ENCODE measurements at regions not wholly inside any gene's neighbourhood (a gene's known extent, or its start where the extent isn't known, plus 50 kb on each side); places are given as distances from the start of the nearest gene placed in this dataset.

DNA sequence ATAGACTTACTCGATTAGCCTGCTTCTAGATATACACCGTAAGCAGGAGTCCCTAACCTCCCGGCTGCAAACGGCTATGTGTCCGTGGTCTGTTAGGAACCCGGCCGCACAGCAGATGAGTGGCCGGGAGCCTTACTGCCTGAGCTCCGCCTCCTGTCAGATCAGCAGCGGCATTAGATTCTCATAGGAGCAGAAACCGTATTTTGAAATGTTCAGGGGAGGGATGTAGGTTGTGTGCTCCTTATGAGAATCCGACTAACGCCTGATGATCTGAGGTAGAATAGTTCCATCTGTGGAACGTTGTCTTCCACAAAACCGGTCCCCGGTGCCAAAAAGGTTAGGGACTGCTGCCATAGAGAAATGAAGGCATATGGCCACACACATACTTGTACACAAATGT is 1491.9 kb downstream of the SLITRK5 start (continued):
- TF ChIP-seq, protein P1, sequence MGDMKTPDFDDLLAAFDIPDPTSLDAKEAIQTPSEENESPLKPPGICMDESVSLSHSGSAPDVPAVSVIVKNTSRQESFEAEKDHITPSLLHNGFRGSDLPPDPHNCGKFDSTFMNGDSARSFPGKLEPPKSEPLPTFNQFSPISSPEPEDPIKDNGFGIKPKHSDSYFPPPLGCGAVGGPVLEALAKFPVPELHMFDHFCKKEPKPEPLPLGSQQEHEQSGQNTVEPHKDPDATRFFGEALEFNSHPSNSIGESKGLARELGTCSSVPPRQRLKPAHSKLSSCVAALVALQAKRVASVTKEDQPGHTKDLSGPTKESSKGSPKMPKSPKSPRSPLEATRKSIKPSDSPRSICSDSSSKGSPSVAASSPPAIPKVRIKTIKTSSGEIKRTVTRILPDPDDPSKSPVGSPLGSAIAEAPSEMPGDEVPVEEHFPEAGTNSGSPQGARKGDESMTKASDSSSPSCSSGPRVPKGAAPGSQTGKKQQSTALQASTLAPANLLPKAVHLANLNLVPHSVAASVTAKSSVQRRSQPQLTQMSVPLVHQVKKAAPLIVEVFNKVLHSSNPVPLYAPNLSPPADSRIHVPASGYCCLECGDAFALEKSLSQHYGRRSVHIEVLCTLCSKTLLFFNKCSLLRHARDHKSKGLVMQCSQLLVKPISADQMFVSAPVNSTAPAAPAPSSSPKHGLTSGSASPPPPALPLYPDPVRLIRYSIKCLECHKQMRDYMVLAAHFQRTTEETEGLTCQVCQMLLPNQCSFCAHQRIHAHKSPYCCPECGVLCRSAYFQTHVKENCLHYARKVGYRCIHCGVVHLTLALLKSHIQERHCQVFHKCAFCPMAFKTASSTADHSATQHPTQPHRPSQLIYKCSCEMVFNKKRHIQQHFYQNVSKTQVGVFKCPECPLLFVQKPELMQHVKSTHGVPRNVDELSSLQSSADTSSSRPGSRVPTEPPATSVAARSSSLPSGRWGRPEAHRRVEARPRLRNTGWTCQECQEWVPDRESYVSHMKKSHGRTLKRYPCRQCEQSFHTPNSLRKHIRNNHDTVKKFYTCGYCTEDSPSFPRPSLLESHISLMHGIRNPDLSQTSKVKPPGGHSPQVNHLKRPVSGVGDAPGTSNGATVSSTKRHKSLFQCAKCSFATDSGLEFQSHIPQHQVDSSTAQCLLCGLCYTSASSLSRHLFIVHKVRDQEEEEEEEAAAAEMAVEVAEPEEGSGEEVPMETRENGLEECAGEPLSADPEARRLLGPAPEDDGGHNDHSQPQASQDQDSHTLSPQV (IDR thresholded peaks at IDR 0.05): no peak

DNA sequence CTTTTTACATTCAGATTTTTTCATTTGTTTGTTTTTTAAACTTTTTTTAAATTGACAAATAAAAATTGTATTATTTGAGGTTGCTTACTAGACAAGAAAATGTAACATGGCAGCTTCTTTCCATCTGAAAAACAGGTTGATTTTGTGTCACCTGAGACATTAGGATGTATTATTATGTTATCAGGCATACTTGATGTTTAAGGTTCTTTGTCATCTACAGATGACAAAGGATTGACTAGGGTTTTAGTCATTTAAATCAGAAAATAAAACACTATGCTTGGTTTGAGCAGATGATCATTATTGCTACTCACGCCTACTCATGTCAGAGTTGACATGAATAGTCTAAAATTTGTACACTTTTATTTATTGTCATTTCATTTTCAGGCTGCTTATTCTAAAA is 1494.5 kb downstream of the SLITRK5 start:
- no TSS peak for BruUV-seq (replicated peaks)
- WGBS (ENCODE audit: insufficient coverage, low coverage, missing lambda C conversion rate): 0% methylated on average over 1 of the region's 1 CpG
- ChIA-PET POLR2A (no interaction called here), CTCF (ENCODE audit: low intra/inter-chr PET ratio) (no interaction called here)
- Histone ChIP-seq H3K27me3 (ENCODE audit: control insufficient read depth in 2 of 2, insufficient read depth in 2 of 2, low read length in 2 of 2) (no peaks in the 10 kb centered on the region), H3K36me3 (ENCODE audit: control insufficient read depth, insufficient read depth, low read length) (no peaks in the 10 kb centered on the region), H3K4me3 (no peak overlapping the region), H3K4me2 (ENCODE audit: insufficient read depth, low read length) (no peak overlapping the region), H3K9ac (ENCODE audit: insufficient read depth in 1 of 2, low read depth in 2 of 2, low read length in 2 of 2) (no peak overlapping the region), H3K27ac (ENCODE audit: extremely low read depth, low read depth, low read length) (no peak overlapping the region), H3K4me1 (replicated peaks in 1 of 2; ENCODE audit: control insufficient read depth in 2 of 2, insufficient read depth in 2 of 2, low read length in 2 of 2) (no peaks in the 10 kb centered on the region), H2AFZ (ENCODE audit: low read depth, low read length) (no peak overlapping the region), H3K79me2 (ENCODE audit: control insufficient read depth, insufficient read depth, low read length) (no peaks in the 10 kb centered on the region), H3K9me1 (ENCODE audit: control insufficient read depth, insufficient read depth, low read length) (no peaks in the 10 kb centered on the region), H4K20me1 (replicated peaks; ENCODE audit: control insufficient read depth, insufficient read depth, low read length) (no peaks in the 10 kb centered on the region), H3K9me3 (replicated peaks; ENCODE audit: control insufficient read depth, insufficient read depth, low read depth, low read length) (0 out of 2 replicates have a peak, but pooled peaks cover 2% of the 10 kb centered on the region)
- ATAC-seq (no peak), FAIRE-seq (no peak), DNase-seq (ENCODE audit: extremely low read depth in 1 of 4, low spot score in 3 of 4) (no peak)
- intact Hi-C loops (cut with micrococcal nuclease): no loop called here
- in situ Hi-C loops (cut with MboI): no loop called here
- TF ChIP-seq ZNF644 (tag; IDR thresholded peaks at IDR 0.05; ENCODE audit: low read depth): no peak

All from K562 (cell line).